Activated CD8-positive, alpha-beta T cell treated with anti-CD3 and anti-CD28 coated beads, Interleukin-2, amount 10 ng/mL, durations not matched to agents 7 days and 5 days (primary cell): ENCODE measurements at regions not wholly inside any gene's neighbourhood (a gene's known extent, or its start where the extent isn't known, plus 50 kb on each side); places are given as distances from the start of the nearest gene placed in this dataset.
"Not testable (repeated sequence)": the region's sequence is repeated elsewhere in the genome, so short reads cannot be mapped to it uniquely, and the experiment has no call there.

Experiments
- ATAC-seq: fragments of 150-1000 bp; cut with Tn5 transposase; one replicate; pipeline ENCODE4 v1.10.0; 2021; ENCODE audit warnings: moderate library complexity
- CTCF ChIA-PET: fragments of 350-600 bp; sonication (Branson Sonifier 250); formaldehyde crosslinking; loops from one replicate; lab custom pipeline; 2021; ENCODE audit warnings: antibody characterized with exemption; lab: Charles Lee
- POLR2A ChIA-PET: fragments of 350-600 bp; sonication (Branson Sonifier 250); formaldehyde crosslinking; loops from one replicate; lab custom pipeline; 2021; ENCODE audit warnings: antibody characterized with exemption; lab: Charles Lee
- DNase-seq: peaks from one replicate; pipeline ENCODE4 v3.0.0-alpha.2; 2020
- H3K27ac Mint-ChIP-seq: one replicate; pipeline ENCODE4 v1.8.0; 2021; ENCODE audit warnings: mild to moderate bottlenecking, mixed read lengths
- H3K27me3 Mint-ChIP-seq: one replicate; pipeline ENCODE4 v1.8.0; 2021; ENCODE audit warnings: low read depth, mixed read lengths
- H3K36me3 Mint-ChIP-seq: one replicate; pipeline ENCODE4 v1.8.0; 2021; ENCODE audit warnings: low read depth, mixed read lengths
- H3K4me1 Mint-ChIP-seq: one replicate; pipeline ENCODE4 v1.8.0; 2021; ENCODE audit warnings: low read depth, mixed read lengths
- H3K4me3 Mint-ChIP-seq: one replicate; pipeline ENCODE4 v1.8.0; 2021; ENCODE audit warnings: mild to moderate bottlenecking, mixed read lengths
- H3K9me3 Mint-ChIP-seq: one replicate; pipeline ENCODE4 v1.8.0; 2022; ENCODE audit warnings: mixed read lengths; ENCODE audit not compliant: insufficient read depth

- ChIA-PET POLR2A (no interaction called here), CTCF (no interaction called here)
- no peaks in the 10 kb centered on the region for H3K36me3 Mint-ChIP-seq
- H3K4me3 Mint-ChIP-seq, result no peak overlapping the region
- no peaks in the 10 kb centered on the region for H3K4me1 Mint-ChIP-seq
- no peaks in the 10 kb centered on the region for H3K9me3 Mint-ChIP-seq
- H3K27ac Mint-ChIP-seq, result no peak overlapping the region
- no peaks in the 10 kb centered on the region for H3K27me3 Mint-ChIP-seq
- ATAC-seq, result no peak
- no peak for DNase-seq
These were observed 1178.7 kb downstream of the AACS start for GRCh38 chr12:126243814-126244440.

- H3K9me3 Mint-ChIP-seq, result no peaks in the 10 kb centered on the region
- no peak overlapping the region for H3K4me3 Mint-ChIP-seq
- H3K27me3 Mint-ChIP-seq, result no peaks in the 10 kb centered on the region
- no peaks in the 10 kb centered on the region for H3K4me1 Mint-ChIP-seq
- DNase-seq (no peak), ATAC-seq (no peak)
- no peak overlapping the region for H3K27ac Mint-ChIP-seq
- ChIA-PET CTCF (no interaction called here), POLR2A (no interaction called here)
- no peaks in the 10 kb centered on the region for H3K36me3 Mint-ChIP-seq
These were observed 1182.7 kb downstream of the AACS start for GRCh38 chr12:126247936-126248335.

GRCh38 chr12:126248871-126249403 lies 1183.7 kb downstream of the AACS start:
- Mint-ChIP-seq H3K9me3 (no peaks in the 10 kb centered on the region), H3K27ac (no peak overlapping the region), H3K27me3 (no peaks in the 10 kb centered on the region), H3K4me1 (no peaks in the 10 kb centered on the region), H3K36me3 (no peaks in the 10 kb centered on the region), H3K4me3 (no peak overlapping the region)
- POLR2A ChIA-PET, result no interaction called here
- CTCF ChIA-PET, result no interaction called here
- DNase-seq (no peak), ATAC-seq (no peak)

GRCh38 chr12:126258190-126258589 lies 1193.0 kb downstream of the AACS start:
- H3K27ac Mint-ChIP-seq, result no peak overlapping the region
- H3K9me3 Mint-ChIP-seq, result peaks cover 3% of the 10 kb centered on the region
- DNase-seq, result no peak
- no peaks in the 10 kb centered on the region for H3K27me3 Mint-ChIP-seq
- CTCF ChIA-PET, result no interaction called here
- H3K4me1 Mint-ChIP-seq, result no peaks in the 10 kb centered on the region
- ATAC-seq, result no peak
- no peaks in the 10 kb centered on the region for H3K36me3 Mint-ChIP-seq
- POLR2A ChIA-PET, result no interaction called here
- no peak overlapping the region for H3K4me3 Mint-ChIP-seq

GRCh38 chr12:126262829-126263228 lies 1197.6 kb downstream of the AACS start:
- H3K4me1 Mint-ChIP-seq, result no peaks in the 10 kb centered on the region
- no peak for ATAC-seq
- peaks cover 3% of the 10 kb centered on the region for H3K9me3 Mint-ChIP-seq
- H3K4me3 Mint-ChIP-seq, result no peak overlapping the region
- no peak for DNase-seq
- no peaks in the 10 kb centered on the region for H3K36me3 Mint-ChIP-seq
- ChIA-PET CTCF (no interaction called here), POLR2A (no interaction called here)
- no peak overlapping the region for H3K27ac Mint-ChIP-seq
- H3K27me3 Mint-ChIP-seq, result no peaks in the 10 kb centered on the region

- no peaks in the 10 kb centered on the region for H3K4me1 Mint-ChIP-seq
- CTCF ChIA-PET, result no interaction called here
These were observed 1203.0 kb downstream of the AACS start for GRCh38 chr12:126268222-126268621.

GRCh38 chr12:126271159-126271558 lies 1205.9 kb downstream of the AACS start:
- no peak overlapping the region for H3K27ac Mint-ChIP-seq
- H3K27me3 Mint-ChIP-seq, result no peaks in the 10 kb centered on the region
- DNase-seq (no peak), ATAC-seq (no peak)
- ChIA-PET CTCF (no interaction called here), POLR2A (no interaction called here)
- no peaks in the 10 kb centered on the region for H3K36me3 Mint-ChIP-seq
- no peaks in the 10 kb centered on the region for H3K4me1 Mint-ChIP-seq
- peaks cover 5% of the 10 kb centered on the region for H3K9me3 Mint-ChIP-seq
- H3K4me3 Mint-ChIP-seq, result no peak overlapping the region

More at GRCh38 chr12:126268222-126268621, 1203.0 kb downstream of the AACS start:
- Mint-ChIP-seq H3K9me3 (no peaks in the 10 kb centered on the region), H3K27ac (no peak overlapping the region), H3K4me3 (no peak overlapping the region), H3K36me3 (no peaks in the 10 kb centered on the region), H3K27me3 (no peaks in the 10 kb centered on the region)
- DNase-seq (no peak), ATAC-seq (no peak)
- POLR2A ChIA-PET, result no interaction called here

GRCh38 chr12:126282691-126283090 lies 1217.5 kb downstream of the AACS start:
- ChIA-PET POLR2A (no interaction called here), CTCF (no interaction called here)
- Mint-ChIP-seq H3K27me3 (no peaks in the 10 kb centered on the region), H3K4me3 (no peak overlapping the region), H3K9me3 (peaks cover 8% of the 10 kb centered on the region), H3K27ac (no peak overlapping the region), H3K36me3 (no peaks in the 10 kb centered on the region), H3K4me1 (no peaks in the 10 kb centered on the region)
- DNase-seq (no peak), ATAC-seq (no peak)

- ChIA-PET CTCF (no interaction called here), POLR2A (interaction anchor here (0.6 kb wide), 1 partner anchor 497 kb away, joined by 3 read pairs; no protein-coding TSS in a partner anchor)
- H3K9me3 Mint-ChIP-seq, result peaks cover 12% of the 10 kb centered on the region
- no peaks in the 10 kb centered on the region for H3K36me3 Mint-ChIP-seq
- H3K4me3 Mint-ChIP-seq, result no peak overlapping the region
- DNase-seq, result no peak
- H3K27me3 Mint-ChIP-seq, result no peaks in the 10 kb centered on the region
- H3K27ac Mint-ChIP-seq, result no peak overlapping the region
- no peak for ATAC-seq
- H3K4me1 Mint-ChIP-seq, result no peaks in the 10 kb centered on the region
These were observed 1221.0 kb downstream of the AACS start for GRCh38 chr12:126286203-126286602.

- H3K27me3 Mint-ChIP-seq, result no peaks in the 10 kb centered on the region
- POLR2A ChIA-PET, result no interaction called here
- H3K4me1 Mint-ChIP-seq, result no peaks in the 10 kb centered on the region
- DNase-seq (no peak), ATAC-seq (no peak)
- no peak overlapping the region for H3K4me3 Mint-ChIP-seq
- H3K36me3 Mint-ChIP-seq, result no peaks in the 10 kb centered on the region
- CTCF ChIA-PET, result no interaction called here
- H3K9me3 Mint-ChIP-seq, result peaks cover 29% of the 10 kb centered on the region
- no peak overlapping the region for H3K27ac Mint-ChIP-seq
These were observed 1225.2 kb downstream of the AACS start for GRCh38 chr12:126290456-126290855.

- H3K4me1 Mint-ChIP-seq, ATAC-seq, H3K27me3 Mint-ChIP-seq, H3K4me3 Mint-ChIP-seq, H3K36me3 Mint-ChIP-seq, CTCF ChIA-PET, H3K27ac Mint-ChIP-seq, DNase-seq, POLR2A ChIA-PET: not testable (repeated sequence)
- H3K9me3 Mint-ChIP-seq, result peaks cover 24% of the 10 kb centered on the region
These were observed 1226.8 kb downstream of the AACS start for GRCh38 chr12:126291987-126292386.

GRCh38 chr12:126295652-126296051 lies 1230.4 kb downstream of the AACS start:
- Mint-ChIP-seq H3K9me3 (peaks cover 24% of the 10 kb centered on the region), H3K27me3 (no peaks in the 10 kb centered on the region), H3K27ac (no peak overlapping the region), H3K4me3 (no peak overlapping the region), H3K36me3 (no peaks in the 10 kb centered on the region), H3K4me1 (no peaks in the 10 kb centered on the region)
- DNase-seq, result no peak
- CTCF ChIA-PET, result no interaction called here
- POLR2A ChIA-PET, result no interaction called here
- ATAC-seq, result no peak

- Mint-ChIP-seq H3K9me3 (peaks cover 12% of the 10 kb centered on the region), H3K4me3 (no peak overlapping the region)
- CTCF ChIA-PET, result no interaction called here
These were observed 1244.0 kb downstream of the AACS start for GRCh38 chr12:126309278-126309677.

More at GRCh38 chr12:126309278-126309677, 1244.0 kb downstream of the AACS start:
- no peak for DNase-seq
- POLR2A ChIA-PET, result no interaction called here
- H3K4me1 Mint-ChIP-seq, result no peaks in the 10 kb centered on the region
- ATAC-seq, result no peak
- no peaks in the 10 kb centered on the region for H3K36me3 Mint-ChIP-seq
- no peak overlapping the region for H3K27ac Mint-ChIP-seq
- H3K27me3 Mint-ChIP-seq, result no peaks in the 10 kb centered on the region
